SK-N-SH (cell line): ENCODE measurements at regions not wholly inside any gene's neighbourhood (a gene's known extent, or its start where the extent isn't known, plus 50 kb on each side); places are given as distances from the start of the nearest gene placed in this dataset.

Source experiments
- CTCF ChIA-PET: fragments of 300-600, 350-600 bp; formaldehyde crosslinking; extraction: SDS; loops from one replicate; lab custom pipeline; 2021; lab: Yijun Ruan, JAX
- POLR2A ChIA-PET: fragments of 350-600 bp; sonication (Branson Sonifier 250); formaldehyde crosslinking; extraction: SDS; loops from one replicate; lab custom pipeline; 2020; ENCODE audit warnings: antibody characterized with exemption, inconsistent platforms; lab: Yijun Ruan, JAX
- DNase-seq: peaks from one replicate; pipeline ENCODE4 v3.0.0; 2012
- H2AFZ ChIP-seq: fragments of 200-600 bp; sonication (generic); 2 replicates; pipeline ENCODE4 v1.8.1; 2016; ENCODE audit warnings: antibody characterized with exemption, mild to moderate bottlenecking, low read depth
- H3F3A ChIP-seq: fragments of 200-600 bp; sonication (generic); replicated peaks from 2 replicates; pipeline ENCODE3; 2016; ENCODE audit warnings: antibody characterized with exemption, mild to moderate bottlenecking; ENCODE audit not compliant: insufficient read depth
- H3K27ac ChIP-seq, 2 experiments: fragments of 200-500 bp in 1 of 2; fragments of 200-600 bp in 1 of 2; sonication (Bioruptor generic) in 1 of 2; sonication (generic), shearing (Covaris generic) in 1 of 2; 2 replicates each; pipeline versions ENCODE4 v1.5.1 to v1.6.1; 2014 to 2016; ENCODE audit warnings: low read depth in 2 of 2, inconsistent platforms in 1 of 2, low read length in 1 of 2, mild to moderate bottlenecking in 1 of 2, mixed read lengths in 1 of 2
- H3K27me3 ChIP-seq: fragments of 200-600 bp; sonication (generic), shearing (Covaris generic); 2 replicates; pipeline ENCODE4 v1.6.1; 2016; ENCODE audit warnings: mixed run types; ENCODE audit not compliant: insufficient read depth
- H3K36me3 ChIP-seq, 2 experiments: fragments of 200-500 bp in 1 of 2; fragments of 200-600 bp in 1 of 2; sonication (Bioruptor generic) in 1 of 2; sonication (generic) in 1 of 2; replicated peaks in 1 of 2; 2 replicates each; pipeline versions ENCODE3 to v1.5.1; 2014 to 2016; ENCODE audit warnings: low read length in 1 of 2, mild to moderate bottlenecking in 1 of 2; ENCODE audit not compliant: insufficient read depth in 2 of 2, control insufficient read depth in 1 of 2
- H3K4me1 ChIP-seq, 2 experiments: fragments of 200-500 bp in 1 of 2; fragments of 200-600 bp in 1 of 2; sonication (Bioruptor generic) in 1 of 2; sonication (generic), shearing (Covaris generic) in 1 of 2; 2 replicates each; pipeline versions ENCODE4 v1.5.1 to v1.6.1; 2014 to 2016; ENCODE audit warnings: low read depth in 1 of 2, low read length in 1 of 2, mixed run types in 1 of 2; ENCODE audit not compliant: insufficient read depth in 2 of 2, control insufficient read depth in 1 of 2
- H3K4me2 ChIP-seq: fragments of 200-600 bp; sonication (generic), shearing (Covaris generic); 2 replicates; pipeline ENCODE4 v1.6.1; 2017; ENCODE audit warnings: mixed run types
- H3K4me3 ChIP-seq, 2 experiments: fragments of 200-500 bp in 1 of 2; fragments of 200-600 bp in 1 of 2; sonication (Bioruptor generic) in 1 of 2; sonication (generic), shearing (Covaris generic) in 1 of 2; 2 replicates each; pipeline versions ENCODE4 v1.5.1 to v1.8.1; 2014 to 2016; ENCODE audit warnings: low read depth in 2 of 2, inconsistent platforms in 1 of 2, low read length in 1 of 2, mild to moderate bottlenecking in 1 of 2, mixed read lengths in 1 of 2, moderate library complexity in 1 of 2
- H3K79me2 ChIP-seq: fragments of 200-600 bp; sonication (generic); 2 replicates; pipeline ENCODE4 v1.8.1; 2017; ENCODE audit warnings: mild to moderate bottlenecking; ENCODE audit not compliant: insufficient read depth
- H3K9ac ChIP-seq: fragments of 200-600 bp; sonication (generic); 2 replicates; pipeline ENCODE4 v1.6.1; 2017; ENCODE audit warnings: mixed run types
- H3K9me2 ChIP-seq: fragments of 200-600 bp; sonication (generic); 2 replicates; pipeline ENCODE4 v1.6.1; 2017; ENCODE audit warnings: mixed run types
- H3K9me3 ChIP-seq: fragments of 200-600 bp; sonication (generic); 2 replicates; pipeline ENCODE4 v1.6.1; 2017; ENCODE audit warnings: mixed run types, mild to moderate bottlenecking, moderate library complexity
- H4K20me1 ChIP-seq: fragments of 200-600 bp; sonication (generic); 2 replicates; pipeline ENCODE4 v1.6.1; 2017; ENCODE audit warnings: mild to moderate bottlenecking, mixed run types; ENCODE audit not compliant: insufficient read depth
- ELF1 ChIP-seq: IDR thresholded peaks from 2 replicates; pipeline ENCODE4 v1.4.0; 2012
- FOSL2 ChIP-seq: IDR thresholded peaks from 2 replicates; pipeline ENCODE4 v1.4.0; 2012; ENCODE audit warnings: low read depth, mild to moderate bottlenecking, moderate library complexity, borderline replicate concordance
- FOXM1 ChIP-seq: IDR thresholded peaks from 2 replicates; pipeline ENCODE4 v1.4.0; 2012; ENCODE audit warnings: low read depth, mild to moderate bottlenecking
- GABPA ChIP-seq: IDR thresholded peaks from 2 replicates; pipeline ENCODE4 v1.4.0; 2012; ENCODE audit warnings: low read depth, mild to moderate bottlenecking
- GATA2 ChIP-seq: sonication (generic); formaldehyde crosslinking; IDR thresholded peaks from 2 replicates; pipeline ENCODE4 v1.5.0; 2020; ENCODE audit warnings: mild to moderate bottlenecking, missing genetic modification reagents
- IRF3 ChIP-seq: fragments of 150-350 bp; IDR thresholded peaks from 2 replicates; pipeline ENCODE4 v1.6.1; 2016; ENCODE audit warnings: mild to moderate bottlenecking, low read depth, low read length
- NFIC ChIP-seq: IDR thresholded peaks from 2 replicates; pipeline ENCODE4 v1.4.0; 2012; ENCODE audit warnings: borderline replicate concordance
- REST ChIP-seq: IDR thresholded peaks from 2 replicates; pipeline ENCODE4 v1.6.1; 2012; ENCODE audit warnings: mild to moderate bottlenecking, low read depth, low read length, moderate library complexity
- TAF1 ChIP-seq: IDR thresholded peaks from 2 replicates; pipeline ENCODE4 v1.6.1; 2012; ENCODE audit warnings: low read depth, mild to moderate bottlenecking, low read length, moderate library complexity, borderline replicate concordance
- TCF12 ChIP-seq: IDR thresholded peaks from 2 replicates; pipeline ENCODE4 v1.4.0; 2012
- TEAD4 ChIP-seq: IDR thresholded peaks from 2 replicates; pipeline ENCODE4 v1.4.0; 2012; ENCODE audit warnings: mild to moderate bottlenecking, borderline replicate concordance; ENCODE audit not compliant: insufficient read depth
- YY1 ChIP-seq: IDR thresholded peaks from 2 replicates; pipeline ENCODE4 v1.4.0; 2012; ENCODE audit warnings: low read depth, mild to moderate bottlenecking
- WGBS: methylation state at CpG from one replicate; pipeline ENCODE4 v1.1.6; 2017; ENCODE audit warnings: low lambda C conversion rate; 5-methylcytosine and 5-hydroxymethylcytosine counted together
- TF ChIP-seq, protein P1 (sequence below): IDR thresholded peaks from 2 replicates; pipeline ENCODE4; 2012

- no peaks in the 10 kb centered on the region for H3K27me3 ChIP-seq
- no peaks in the 10 kb centered on the region; the same call in 1 of the 2 replicates for H3K9me3 ChIP-seq
- POLR2A ChIA-PET, result no interaction called here
- H3K4me1 ChIP-seq, result peaks cover 8 to 9% of the 10 kb centered on the region in 2 experiments; a peak in 3 of 4 replicates
- H3F3A ChIP-seq, result peaks cover 32% of the 10 kb centered on the region
- H3K9me2 ChIP-seq, result no peaks in the 10 kb centered on the region
- CTCF ChIA-PET, result no interaction called here
- peak overlapping the region; percentile 63 for H3K4me2 ChIP-seq
- H4K20me1 ChIP-seq, result no peaks in the 10 kb centered on the region
- peak overlapping the region in 1 of 2 experiments; percentile 17; a peak in 1 of 4 replicates for H3K4me3 ChIP-seq
- H3K27ac ChIP-seq, result peak overlapping the region; percentile 77 to 100; a peak in 3 of 4 replicates
- no peak for DNase-seq
- TF ChIP-seq NFIC (0 out of 2 replicates have a peak, but pooled peaks have one; percentile 7), IRF3 (no peak), REST (no peak), YY1 (no peak), TEAD4 (no peak), ELF1 (no peak), GATA2 (no peak), TAF1 (0 out of 2 replicates have a peak, but pooled peaks have one; percentile 17), FOSL2 (peak; percentile 28; the same call in 1 of the 2 replicates), TCF12 (peak; percentile 37), FOXM1 (no peak), GABPA (no peak)
- TF ChIP-seq, protein P1, sequence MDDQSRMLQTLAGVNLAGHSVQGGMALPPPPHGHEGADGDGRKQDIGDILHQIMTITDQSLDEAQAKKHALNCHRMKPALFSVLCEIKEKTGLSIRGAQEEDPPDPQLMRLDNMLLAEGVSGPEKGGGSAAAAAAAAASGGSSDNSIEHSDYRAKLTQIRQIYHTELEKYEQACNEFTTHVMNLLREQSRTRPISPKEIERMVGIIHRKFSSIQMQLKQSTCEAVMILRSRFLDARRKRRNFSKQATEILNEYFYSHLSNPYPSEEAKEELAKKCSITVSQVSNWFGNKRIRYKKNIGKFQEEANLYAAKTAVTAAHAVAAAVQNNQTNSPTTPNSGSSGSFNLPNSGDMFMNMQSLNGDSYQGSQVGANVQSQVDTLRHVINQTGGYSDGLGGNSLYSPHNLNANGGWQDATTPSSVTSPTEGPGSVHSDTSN, result peak; percentile 26; the same call in 1 of the 2 replicates
- H2AFZ ChIP-seq, result peak overlapping the region; percentile 14
- H3K36me3 ChIP-seq, result peaks cover 0 to 6% of the 10 kb centered on the region in 2 experiments
- 23% methylated on average over 4 of the region's 4 CpGs for WGBS
- H3K9ac ChIP-seq, result peak overlapping the region; percentile 74; the same call in 1 of the 2 replicates
- no peaks in the 10 kb centered on the region for H3K79me2 ChIP-seq
These were observed 70.1 kb upstream of the GORAB start for GRCh38 chr1:170461762-170462384.
